Activated CD8-positive, alpha-beta memory T cell treated with anti-CD3 and anti-CD28 coated beads, Interleukin-2, amount 50 U/mL, for 4 hours (primary cell): ENCODE measurements at regions not wholly inside any gene's neighbourhood (a gene's known extent, or its start where the extent isn't known, plus 50 kb on each side); places are given as distances from the start of the nearest gene placed in this dataset.
"Not testable (repeated sequence)": the region's sequence is repeated elsewhere in the genome, so short reads cannot be mapped to it uniquely, and the experiment has no call there.

Experiments
- DNase-seq: peaks from one replicate; pipeline ENCODE4 v3.0.0-alpha.2; 2020

GRCh38 chr1:242900558-242900957, 354.5 kb downstream of the CEP170 start:
- not testable (repeated sequence) for DNase-seq

GRCh38 chr1:242890192-242890741, 364.8 kb downstream of the CEP170 start:
- DNase-seq = no peak

GRCh38 chr1:242886137-242886536, 361.6 kb upstream of the PLD5 start:
- DNase-seq = no peak

- DNase-seq = not testable (repeated sequence)
Observed at GRCh38 chr1:242880022-242880421, 355.5 kb upstream of the PLD5 start.

GRCh38 chr1:242877743-242878142, 353.2 kb upstream of the PLD5 start:
- DNase-seq = no peak

GRCh38 chr1:242877229-242877628, 352.7 kb upstream of the PLD5 start:
- no peak for DNase-seq

- no peak for DNase-seq
Observed at GRCh38 chr1:242876030-242876429, 351.5 kb upstream of the PLD5 start.

- DNase-seq = no peak
Observed at GRCh38 chr1:242873661-242874060, 349.2 kb upstream of the PLD5 start.

- no peak for DNase-seq
Observed at GRCh38 chr1:242872521-242872920, 348.0 kb upstream of the PLD5 start.

- no peak for DNase-seq
Observed at GRCh38 chr1:242871471-242872030, 347.1 kb upstream of the PLD5 start.

GRCh38 chr1:242870966-242871365, 346.5 kb upstream of the PLD5 start:
- no peak for DNase-seq

GRCh38 chr1:242856289-242856688, 331.8 kb upstream of the PLD5 start:
- no peak for DNase-seq

- DNase-seq = no peak
Observed at GRCh38 chr1:242854466-242854865, 330.0 kb upstream of the PLD5 start.

GRCh38 chr1:242847390-242847993, 323.0 kb upstream of the PLD5 start:
- DNase-seq = no peak

- DNase-seq = no peak
Observed at GRCh38 chr1:242842094-242842493, 317.6 kb upstream of the PLD5 start.

- no peak for DNase-seq
Observed at GRCh38 chr1:242839101-242839500, 314.6 kb upstream of the PLD5 start.

- no peak for DNase-seq
Observed at GRCh38 chr1:242836423-242836822, 311.9 kb upstream of the PLD5 start.

GRCh38 chr1:242828828-242829227, 304.3 kb upstream of the PLD5 start:
- no peak for DNase-seq

GRCh38 chr1:242828199-242828598, 303.7 kb upstream of the PLD5 start:
- DNase-seq = no peak

- DNase-seq = no peak
Observed at GRCh38 chr1:242827538-242827937, 303.0 kb upstream of the PLD5 start.

GRCh38 chr1:242826701-242827336, 302.3 kb upstream of the PLD5 start:
- no peak for DNase-seq

- no peak for DNase-seq
Observed at GRCh38 chr1:242824435-242824834, 299.9 kb upstream of the PLD5 start.

- DNase-seq = no peak
Observed at GRCh38 chr1:242813490-242814091, 289.1 kb upstream of the PLD5 start.
